HUES6 (cell line): ENCODE measurements at regions not wholly inside any gene's neighbourhood (a gene's known extent, or its start where the extent isn't known, plus 50 kb on each side); places are given as distances from the start of the nearest gene placed in this dataset.

Experiments
- H3K27ac ChIP-seq: 2 replicates; pipeline ENCODE4 v1.7.0; 2013; ENCODE audit warnings: low read depth, mild to moderate bottlenecking, low read length, inconsistent platforms
- H3K27me3 ChIP-seq: 2 replicates; pipeline ENCODE4 v1.6.1; 2013; ENCODE audit warnings: low read length; ENCODE audit not compliant: control insufficient read depth, insufficient read depth
- H3K36me3 ChIP-seq: 2 replicates; pipeline ENCODE4 v1.6.1; 2013; ENCODE audit warnings: low read length; ENCODE audit not compliant: control insufficient read depth, insufficient read depth
- H3K4me1 ChIP-seq: 2 replicates; pipeline ENCODE4 v1.6.1; 2013; ENCODE audit warnings: low read length; ENCODE audit not compliant: control insufficient read depth, insufficient read depth
- H3K4me3 ChIP-seq: 2 replicates; pipeline ENCODE4 v1.5.1; 2013; ENCODE audit warnings: low read depth, low read length
- H3K9ac ChIP-seq: one replicate; pipeline ENCODE4 v1.6.1; 2013; ENCODE audit warnings: mild to moderate bottlenecking, low read length
- H3K9me3 ChIP-seq: 2 replicates; pipeline ENCODE4 v1.6.1; 2013; ENCODE audit warnings: low read depth, low read length; ENCODE audit not compliant: control insufficient read depth, insufficient read depth

- Histone ChIP-seq H3K9ac (no peak overlapping the region), H3K9me3 (no peaks in the 10 kb centered on the region), H3K4me1 (no peaks in the 10 kb centered on the region), H3K4me3 (no peak overlapping the region), H3K36me3 (no peaks in the 10 kb centered on the region), H3K27ac (no peak overlapping the region), H3K27me3 (no peaks in the 10 kb centered on the region)
Observed at GRCh38 chr15:61712129-61712759, 348.0 kb downstream of the VPS13C start.

GRCh38 chr15:61702224-61703020 lies 357.8 kb downstream of the VPS13C start:
- Histone ChIP-seq H3K4me3 (no peak overlapping the region), H3K27me3 (no peaks in the 10 kb centered on the region), H3K27ac (no peak overlapping the region), H3K36me3 (no peaks in the 10 kb centered on the region), H3K9me3 (no peaks in the 10 kb centered on the region), H3K4me1 (no peaks in the 10 kb centered on the region), H3K9ac (no peak overlapping the region)

DNA sequence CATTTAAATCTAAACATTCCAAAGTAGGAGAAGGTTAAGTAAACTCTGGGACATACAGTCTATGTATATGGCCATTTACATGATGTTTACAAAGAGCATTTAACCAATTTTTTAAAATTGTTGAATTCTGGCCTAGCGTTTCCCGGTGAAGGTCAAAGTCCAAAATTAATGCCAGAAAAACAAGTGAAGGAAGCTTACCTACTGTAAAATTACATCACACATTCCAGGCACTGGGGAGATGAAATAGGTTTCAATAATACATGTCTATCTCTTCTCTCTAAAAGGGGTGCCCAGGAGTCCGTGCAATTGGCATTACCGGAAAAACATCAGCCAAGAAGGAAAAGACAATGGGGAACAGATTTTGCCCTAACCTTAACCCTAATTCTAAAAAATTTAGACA lies 358.8 kb downstream of the VPS13C start:
- H3K27ac ChIP-seq: no peak overlapping the region
- H3K4me1 ChIP-seq: no peaks in the 10 kb centered on the region
- no peaks in the 10 kb centered on the region for H3K36me3 ChIP-seq
- H3K9ac ChIP-seq: no peak overlapping the region
- no peaks in the 10 kb centered on the region for H3K9me3 ChIP-seq
- H3K27me3 ChIP-seq: no peaks in the 10 kb centered on the region
- no peak overlapping the region for H3K4me3 ChIP-seq

GRCh38 chr15:61700803-61701202 lies 359.4 kb downstream of the VPS13C start:
- Histone ChIP-seq H3K9me3 (no peaks in the 10 kb centered on the region), H3K27me3 (no peaks in the 10 kb centered on the region), H3K4me1 (no peaks in the 10 kb centered on the region), H3K36me3 (no peaks in the 10 kb centered on the region), H3K27ac (no peak overlapping the region), H3K9ac (no peak overlapping the region), H3K4me3 (no peak overlapping the region)

GRCh38 chr15:61697796-61698195 lies 362.5 kb downstream of the VPS13C start:
- Histone ChIP-seq H3K27ac (no peak overlapping the region), H3K4me1 (no peaks in the 10 kb centered on the region), H3K36me3 (no peaks in the 10 kb centered on the region), H3K9me3 (no peaks in the 10 kb centered on the region), H3K4me3 (no peak overlapping the region), H3K27me3 (no peaks in the 10 kb centered on the region), H3K9ac (no peak overlapping the region)

GRCh38 chr15:61689067-61689466 lies 371.2 kb downstream of the VPS13C start:
- Histone ChIP-seq H3K4me3 (no peak overlapping the region), H3K36me3 (no peaks in the 10 kb centered on the region), H3K27me3 (no peaks in the 10 kb centered on the region), H3K9me3 (no peaks in the 10 kb centered on the region), H3K27ac (no peak overlapping the region), H3K4me1 (no peaks in the 10 kb centered on the region), H3K9ac (no peak overlapping the region)

GRCh38 chr15:61687651-61688050 lies 372.6 kb downstream of the VPS13C start:
- no peaks in the 10 kb centered on the region for H3K4me1 ChIP-seq
- H3K36me3 ChIP-seq: no peaks in the 10 kb centered on the region
- no peak overlapping the region for H3K9ac ChIP-seq
- no peak overlapping the region for H3K27ac ChIP-seq
- H3K9me3 ChIP-seq: no peaks in the 10 kb centered on the region
- H3K4me3 ChIP-seq: no peak overlapping the region
- no peaks in the 10 kb centered on the region for H3K27me3 ChIP-seq

DNA sequence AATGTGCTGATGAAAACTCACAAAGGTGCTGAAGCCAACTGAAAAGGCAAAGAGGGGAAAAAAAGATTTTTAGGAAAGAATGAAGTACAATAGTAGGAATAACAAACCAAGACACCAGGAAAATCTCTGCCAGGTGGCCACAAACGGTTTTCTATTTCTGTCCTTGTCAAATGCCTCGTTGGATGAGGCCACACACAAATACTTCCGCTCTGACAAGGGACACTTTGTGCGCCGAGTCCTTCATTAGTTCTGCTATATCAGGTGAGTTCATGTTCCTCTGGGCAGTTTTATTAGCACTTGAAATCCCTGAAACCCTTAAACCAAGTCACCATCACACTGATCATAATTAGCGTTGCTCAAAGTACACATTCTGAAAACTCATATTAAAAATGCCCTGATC lies 373.1 kb downstream of the VPS13C start:
- H3K9ac ChIP-seq: no peak overlapping the region
- no peaks in the 10 kb centered on the region for H3K36me3 ChIP-seq
- H3K27ac ChIP-seq: no peak overlapping the region
- no peak overlapping the region for H3K4me3 ChIP-seq
- no peaks in the 10 kb centered on the region for H3K27me3 ChIP-seq
- no peaks in the 10 kb centered on the region for H3K4me1 ChIP-seq
- H3K9me3 ChIP-seq: no peaks in the 10 kb centered on the region

GRCh38 chr15:61685971-61686370 lies 374.3 kb downstream of the VPS13C start:
- Histone ChIP-seq H3K4me3 (no peak overlapping the region), H3K27me3 (no peaks in the 10 kb centered on the region), H3K4me1 (peaks cover 7% of the 10 kb centered on the region), H3K36me3 (no peaks in the 10 kb centered on the region), H3K9me3 (no peaks in the 10 kb centered on the region), H3K9ac (no peak overlapping the region), H3K27ac (no peak overlapping the region)

DNA sequence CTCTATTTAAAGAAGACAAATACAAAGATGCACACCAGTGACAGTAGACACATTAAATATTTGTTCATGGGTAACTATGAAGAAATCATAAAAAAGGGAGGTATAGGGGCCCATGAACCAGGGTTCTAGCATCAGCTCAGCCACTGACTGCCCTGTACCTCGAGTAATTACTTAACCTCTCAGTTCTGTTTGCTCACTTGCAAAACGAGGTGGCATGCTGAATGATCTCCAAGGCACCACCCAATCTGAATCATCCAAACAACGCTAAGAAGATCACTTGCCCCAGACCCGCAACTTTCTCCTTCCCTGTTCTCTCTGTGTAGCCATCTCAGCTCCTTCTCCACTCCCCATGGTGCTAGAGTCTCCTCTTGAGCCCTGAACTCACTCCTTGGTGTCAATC lies 374.7 kb downstream of the VPS13C start:
- Histone ChIP-seq H3K36me3 (no peaks in the 10 kb centered on the region), H3K4me3 (no peak overlapping the region), H3K9ac (no peak overlapping the region), H3K27me3 (no peaks in the 10 kb centered on the region), H3K9me3 (no peaks in the 10 kb centered on the region), H3K4me1 (peaks cover 12% of the 10 kb centered on the region), H3K27ac (no peak overlapping the region)

DNA sequence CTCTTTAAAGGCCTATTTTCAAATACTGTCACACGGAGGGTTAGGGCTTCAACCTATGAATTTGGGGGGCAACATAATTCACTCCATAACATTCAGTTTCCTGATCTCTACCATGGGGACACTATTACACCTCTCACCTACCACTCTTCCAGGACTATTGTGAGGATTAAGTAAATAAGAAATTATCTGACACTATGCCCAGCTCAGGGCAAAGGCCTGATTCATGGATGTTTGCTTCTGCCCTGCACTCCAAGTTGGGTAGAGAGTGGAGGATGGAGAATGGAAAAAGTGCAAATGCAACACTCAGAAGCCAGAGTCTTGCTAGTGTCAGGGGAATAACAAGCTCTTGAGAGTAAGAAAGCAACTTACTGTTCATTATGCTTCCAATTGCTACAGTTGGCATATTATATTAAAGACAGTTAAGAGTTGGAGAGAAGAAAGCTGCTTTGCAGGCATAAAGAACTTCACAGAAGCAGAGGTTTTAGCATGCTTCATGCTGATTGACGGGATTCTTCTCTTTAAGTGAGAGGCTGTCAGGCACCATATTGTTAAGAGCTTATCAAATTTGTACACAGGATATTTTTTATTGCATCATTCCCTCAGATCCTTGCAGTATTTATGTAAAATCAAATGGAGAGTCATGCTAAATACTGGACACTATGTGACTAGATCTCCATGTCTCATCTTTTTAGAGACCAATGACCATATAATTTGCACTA lies 375.3 kb downstream of the VPS13C start:
- no peaks in the 10 kb centered on the region for H3K9me3 ChIP-seq
- H3K36me3 ChIP-seq: no peaks in the 10 kb centered on the region
- H3K27me3 ChIP-seq: no peaks in the 10 kb centered on the region
- H3K4me1 ChIP-seq: peaks cover 17% of the 10 kb centered on the region
- H3K4me3 ChIP-seq: no peak overlapping the region
- no peak overlapping the region for H3K27ac ChIP-seq
- H3K9ac ChIP-seq: no peak overlapping the region
